Activated CD4-positive, CD25-positive, alpha-beta regulatory T cell treated with anti-CD3 and anti-CD28 coated beads, Interleukin-2, amount 50 U/mL, for 72 hours (primary cell): ENCODE measurements at regions not wholly inside any gene's neighbourhood (a gene's known extent, or its start where the extent isn't known, plus 50 kb on each side); places are given as distances from the start of the nearest gene placed in this dataset.

Experiments used
- DNase-seq: peaks from one replicate; pipeline ENCODE4 v3.0.0; 2021

GRCh38 chr10:65861249-65861648 is 1064.6 kb upstream of the LRRTM3 start:
- no peak for DNase-seq
